SK-N-SH (cell line): ENCODE measurements at regions not wholly inside any gene's neighbourhood (a gene's known extent, or its start where the extent isn't known, plus 50 kb on each side); places are given as distances from the start of the nearest gene placed in this dataset.

Source experiments
- CTCF ChIA-PET: fragments of 300-600, 350-600 bp; formaldehyde crosslinking; extraction: SDS; loops from one replicate; lab custom pipeline; 2021; lab: Yijun Ruan, JAX
- POLR2A ChIA-PET: fragments of 350-600 bp; sonication (Branson Sonifier 250); formaldehyde crosslinking; extraction: SDS; loops from one replicate; lab custom pipeline; 2020; ENCODE audit warnings: antibody characterized with exemption, inconsistent platforms; lab: Yijun Ruan, JAX
- DNase-seq: peaks from one replicate; pipeline ENCODE4 v3.0.0; 2012
- H2AFZ ChIP-seq: fragments of 200-600 bp; sonication (generic); 2 replicates; pipeline ENCODE4 v1.8.1; 2016; ENCODE audit warnings: antibody characterized with exemption, mild to moderate bottlenecking, low read depth
- H3F3A ChIP-seq: fragments of 200-600 bp; sonication (generic); replicated peaks from 2 replicates; pipeline ENCODE3; 2016; ENCODE audit warnings: antibody characterized with exemption, mild to moderate bottlenecking; ENCODE audit not compliant: insufficient read depth
- H3K27ac ChIP-seq, 2 experiments: fragments of 200-500 bp in 1 of 2; fragments of 200-600 bp in 1 of 2; sonication (Bioruptor generic) in 1 of 2; sonication (generic), shearing (Covaris generic) in 1 of 2; 2 replicates each; pipeline versions ENCODE4 v1.5.1 to v1.6.1; 2014 to 2016; ENCODE audit warnings: low read depth in 2 of 2, inconsistent platforms in 1 of 2, low read length in 1 of 2, mild to moderate bottlenecking in 1 of 2, mixed read lengths in 1 of 2
- H3K27me3 ChIP-seq: fragments of 200-600 bp; sonication (generic), shearing (Covaris generic); 2 replicates; pipeline ENCODE4 v1.6.1; 2016; ENCODE audit warnings: mixed run types; ENCODE audit not compliant: insufficient read depth
- H3K36me3 ChIP-seq, 2 experiments: fragments of 200-500 bp in 1 of 2; fragments of 200-600 bp in 1 of 2; sonication (Bioruptor generic) in 1 of 2; sonication (generic) in 1 of 2; replicated peaks in 1 of 2; 2 replicates each; pipeline versions ENCODE3 to v1.5.1; 2014 to 2016; ENCODE audit warnings: low read length in 1 of 2, mild to moderate bottlenecking in 1 of 2; ENCODE audit not compliant: insufficient read depth in 2 of 2, control insufficient read depth in 1 of 2
- H3K4me1 ChIP-seq, 2 experiments: fragments of 200-500 bp in 1 of 2; fragments of 200-600 bp in 1 of 2; sonication (Bioruptor generic) in 1 of 2; sonication (generic), shearing (Covaris generic) in 1 of 2; 2 replicates each; pipeline versions ENCODE4 v1.5.1 to v1.6.1; 2014 to 2016; ENCODE audit warnings: low read depth in 1 of 2, low read length in 1 of 2, mixed run types in 1 of 2; ENCODE audit not compliant: insufficient read depth in 2 of 2, control insufficient read depth in 1 of 2
- H3K4me2 ChIP-seq: fragments of 200-600 bp; sonication (generic), shearing (Covaris generic); 2 replicates; pipeline ENCODE4 v1.6.1; 2017; ENCODE audit warnings: mixed run types
- H3K4me3 ChIP-seq, 2 experiments: fragments of 200-500 bp in 1 of 2; fragments of 200-600 bp in 1 of 2; sonication (Bioruptor generic) in 1 of 2; sonication (generic), shearing (Covaris generic) in 1 of 2; 2 replicates each; pipeline versions ENCODE4 v1.5.1 to v1.8.1; 2014 to 2016; ENCODE audit warnings: low read depth in 2 of 2, inconsistent platforms in 1 of 2, low read length in 1 of 2, mild to moderate bottlenecking in 1 of 2, mixed read lengths in 1 of 2, moderate library complexity in 1 of 2
- H3K79me2 ChIP-seq: fragments of 200-600 bp; sonication (generic); 2 replicates; pipeline ENCODE4 v1.8.1; 2017; ENCODE audit warnings: mild to moderate bottlenecking; ENCODE audit not compliant: insufficient read depth
- H3K9ac ChIP-seq: fragments of 200-600 bp; sonication (generic); 2 replicates; pipeline ENCODE4 v1.6.1; 2017; ENCODE audit warnings: mixed run types
- H3K9me2 ChIP-seq: fragments of 200-600 bp; sonication (generic); 2 replicates; pipeline ENCODE4 v1.6.1; 2017; ENCODE audit warnings: mixed run types
- H3K9me3 ChIP-seq: fragments of 200-600 bp; sonication (generic); 2 replicates; pipeline ENCODE4 v1.6.1; 2017; ENCODE audit warnings: mixed run types, mild to moderate bottlenecking, moderate library complexity
- H4K20me1 ChIP-seq: fragments of 200-600 bp; sonication (generic); 2 replicates; pipeline ENCODE4 v1.6.1; 2017; ENCODE audit warnings: mild to moderate bottlenecking, mixed run types; ENCODE audit not compliant: insufficient read depth
- CHD2 ChIP-seq: fragments of 150-350 bp; IDR thresholded peaks from 2 replicates; pipeline ENCODE4 v1.6.1; 2018; ENCODE audit warnings: low read length; ENCODE audit not compliant: partially characterized antibody
- ELF1 ChIP-seq: IDR thresholded peaks from 2 replicates; pipeline ENCODE4 v1.4.0; 2012
- EP300 ChIP-seq, 2 experiments: IDR thresholded peaks; 2 replicates each; pipeline versions ENCODE4 v1.4.0 to v1.6.1; 2012; ENCODE audit warnings: borderline replicate concordance in 1 of 2, low read depth in 1 of 2, low read length in 1 of 2
- FOSL2 ChIP-seq: IDR thresholded peaks from 2 replicates; pipeline ENCODE4 v1.4.0; 2012; ENCODE audit warnings: low read depth, mild to moderate bottlenecking, moderate library complexity, borderline replicate concordance
- FOXJ3 ChIP-seq: sonication (generic); formaldehyde crosslinking; IDR thresholded peaks from 2 replicates; pipeline ENCODE4 v1.5.1; 2020; ENCODE audit warnings: mild to moderate bottlenecking, missing genetic modification reagents
- JUND ChIP-seq: IDR thresholded peaks from 2 replicates; pipeline ENCODE4 v1.4.0; 2012
- MAX ChIP-seq: IDR thresholded peaks from 2 replicates; pipeline ENCODE4 v1.4.0; 2012; ENCODE audit warnings: low read depth
- MEF2A ChIP-seq: IDR thresholded peaks from 2 replicates; pipeline ENCODE4 v1.4.0; 2012; ENCODE audit warnings: low read depth, borderline replicate concordance
- MXI1 ChIP-seq: IDR thresholded peaks from 2 replicates; pipeline ENCODE4 v1.6.1; 2012; ENCODE audit warnings: mild to moderate bottlenecking, low read depth, low read length, improper control_type of control experiment
- PBX3 ChIP-seq: IDR thresholded peaks from 2 replicates; pipeline ENCODE4; 2012
- RAD21 ChIP-seq: IDR thresholded peaks from 2 replicates; pipeline ENCODE4 v1.6.1; 2012; ENCODE audit warnings: mild to moderate bottlenecking, low read length
- RCOR1 ChIP-seq: fragments of 150-350 bp; IDR thresholded peaks from 2 replicates; pipeline ENCODE4 v1.6.1; 2017; ENCODE audit warnings: antibody characterized with exemption, low read length
- REST ChIP-seq: IDR thresholded peaks from 2 replicates; pipeline ENCODE4 v1.6.1; 2012; ENCODE audit warnings: mild to moderate bottlenecking, low read depth, low read length, moderate library complexity
- RFX5 ChIP-seq: IDR thresholded peaks from 2 replicates; pipeline ENCODE4 v1.6.1; 2012; ENCODE audit warnings: mild to moderate bottlenecking, improper control_type of control experiment, low read length
- RXRA ChIP-seq: IDR thresholded peaks from 2 replicates; pipeline ENCODE4 v1.4.0; 2012; ENCODE audit warnings: low read depth, mild to moderate bottlenecking, borderline replicate concordance
- SIN3A ChIP-seq: IDR thresholded peaks from 2 replicates; pipeline ENCODE4 v1.6.1; 2012; ENCODE audit warnings: low read depth, mild to moderate bottlenecking, low read length, moderate library complexity, borderline replicate concordance
- SMC3 ChIP-seq: IDR thresholded peaks from 2 replicates; pipeline ENCODE4 v1.6.1; 2012; ENCODE audit warnings: low read depth, low read length, improper control_type of control experiment
- TEAD4 ChIP-seq: IDR thresholded peaks from 2 replicates; pipeline ENCODE4 v1.4.0; 2012; ENCODE audit warnings: mild to moderate bottlenecking, borderline replicate concordance; ENCODE audit not compliant: insufficient read depth
- ZBTB33 ChIP-seq: IDR thresholded peaks from 2 replicates; pipeline ENCODE4 v1.4.0; 2012; ENCODE audit warnings: low read depth, borderline replicate concordance
- WGBS: methylation state at CpG from one replicate; pipeline ENCODE4 v1.1.6; 2017; ENCODE audit warnings: low lambda C conversion rate; 5-methylcytosine and 5-hydroxymethylcytosine counted together

GRCh38 chr4:120001850-120002249 is 64.8 kb downstream of the MAD2L1 start:
- Histone ChIP-seq H3K4me2 (no peak overlapping the region), H3F3A (no peaks in the 10 kb centered on the region), H3K9me3 (no peaks in the 10 kb centered on the region), H3K27me3 (no peaks in the 10 kb centered on the region), H3K9me2 (no peaks in the 10 kb centered on the region), H2AFZ (no peak overlapping the region), H3K79me2 (no peaks in the 10 kb centered on the region), H3K36me3 (no peaks in the 10 kb centered on the region), H3K9ac (no peak overlapping the region), H4K20me1 (no peaks in the 10 kb centered on the region), H3K4me3 (no peak overlapping the region), H3K27ac (no peak overlapping the region), H3K4me1 (peaks cover 0 to 3% of the 10 kb centered on the region in 2 experiments; a peak in 3 of 4 replicates)
- POLR2A ChIA-PET: no interaction called here
- CTCF ChIA-PET: interaction anchor here (1.1 kb wide), 1 partner anchor 23 kb away, joined by 3 read pairs; no protein-coding TSS in a partner anchor
- TF ChIP-seq ELF1 (no peak), TEAD4 (no peak), RXRA (no peak), PBX3 (no peak), RAD21 (no peak), RFX5 (no peak), JUND (no peak), MAX (no peak), RCOR1 (no peak), CHD2 (no peak), MEF2A (no peak), REST (no peak), MXI1 (no peak), EP300 (IDR thresholded peaks at IDR 0.05; ENCODE audit: borderline replicate concordance in 1 of 2, low read depth in 1 of 2, low read length in 1 of 2) (no peak), FOXJ3 (CRISPR knock-in tag) (no peak), FOSL2 (no peak), SMC3 (no peak), SIN3A (no peak), ZBTB33 (no peak)
- WGBS: 29% methylated on average over 1 of the region's 1 CpG
- DNase-seq: no peak
